ENCODE measurements at regions not wholly inside any gene's neighbourhood (a gene's known extent, or its start where the extent isn't known, plus 50 kb on each side); places are given as distances from the start of the nearest gene placed in this dataset.

- no peak for DNase-seq
- no peaks in the 10 kb centered on the region for H3K4me1 Mint-ChIP-seq
- H3K4me3 Mint-ChIP-seq = no peak overlapping the region
- H3K27ac Mint-ChIP-seq = no peak overlapping the region
- no peaks in the 10 kb centered on the region for H3K36me3 Mint-ChIP-seq
- peaks cover 0 to 27% (median 6%) of the 10 kb centered on the region in 6 donors for H3K9me3 Mint-ChIP-seq
- peaks cover 0 to 2% (median 0%) of the 10 kb centered on the region in 3 donors for H3K27me3 Mint-ChIP-seq (ENCODE audit: low read depth in 3 of 3)
Measured at GRCh38 chr12:84637926-84638325, 274.7 kb downstream of the SLC6A15 start.

GRCh38 chr12:84636801-84637290 is 275.8 kb downstream of the SLC6A15 start:
- DNase-seq = no peak
- no peaks in the 10 kb centered on the region for H3K4me1 Mint-ChIP-seq
- peaks cover 0 to 31% (median 5%) of the 10 kb centered on the region in 6 donors for H3K9me3 Mint-ChIP-seq
- H3K36me3 Mint-ChIP-seq = no peaks in the 10 kb centered on the region
- H3K27me3 Mint-ChIP-seq (ENCODE audit: low read depth in 3 of 3) = peaks cover 0 to 2% (median 0%) of the 10 kb centered on the region in 3 donors
- no peak overlapping the region for H3K4me3 Mint-ChIP-seq
- no peak overlapping the region for H3K27ac Mint-ChIP-seq

- no peak for DNase-seq
- H3K27ac Mint-ChIP-seq = no peak overlapping the region
- H3K27me3 Mint-ChIP-seq (ENCODE audit: low read depth in 3 of 3) = no peaks in the 10 kb centered on the region
- H3K9me3 Mint-ChIP-seq = peaks cover 0 to 44% (median 3%) of the 10 kb centered on the region in 6 donors
- H3K4me3 Mint-ChIP-seq = no peak overlapping the region
- H3K4me1 Mint-ChIP-seq = no peaks in the 10 kb centered on the region
- no peaks in the 10 kb centered on the region for H3K36me3 Mint-ChIP-seq
Measured at GRCh38 chr12:84634526-84634925, 278.1 kb downstream of the SLC6A15 start.

GRCh38 chr12:84632556-84632955 is 280.0 kb downstream of the SLC6A15 start:
- Mint-ChIP-seq H3K27me3 (ENCODE audit: low read depth in 3 of 3) (no peaks in the 10 kb centered on the region), H3K27ac (no peak overlapping the region), H3K4me1 (no peaks in the 10 kb centered on the region), H3K36me3 (no peaks in the 10 kb centered on the region), H3K9me3 (peaks cover 0 to 56% (median 6%) of the 10 kb centered on the region in 6 donors), H3K4me3 (no peak overlapping the region)
- no peak for DNase-seq

GRCh38 chr12:84631020-84631419 is 281.6 kb downstream of the SLC6A15 start:
- DNase-seq = no peak
- Mint-ChIP-seq H3K4me1 (no peaks in the 10 kb centered on the region), H3K4me3 (no peak overlapping the region), H3K27ac (no peak overlapping the region), H3K27me3 (ENCODE audit: low read depth in 3 of 3) (no peaks in the 10 kb centered on the region), H3K9me3 (peaks cover 0 to 57% (median 10%) of the 10 kb centered on the region in 6 donors), H3K36me3 (no peaks in the 10 kb centered on the region)

- no peak for DNase-seq
- H3K27me3 Mint-ChIP-seq (ENCODE audit: low read depth in 3 of 3) = peaks cover 0 to 3% (median 0%) of the 10 kb centered on the region in 3 donors
- peaks cover 0 to 38% (median 10%) of the 10 kb centered on the region in 6 donors for H3K9me3 Mint-ChIP-seq
- no peaks in the 10 kb centered on the region for H3K36me3 Mint-ChIP-seq
- H3K27ac Mint-ChIP-seq = no peak overlapping the region
- H3K4me3 Mint-ChIP-seq = no peak overlapping the region
- H3K4me1 Mint-ChIP-seq = no peaks in the 10 kb centered on the region
Measured at GRCh38 chr12:84627593-84627992, 285.0 kb downstream of the SLC6A15 start.

- Mint-ChIP-seq H3K9me3 (peaks cover 0 to 29% (median 7%) of the 10 kb centered on the region in 6 donors), H3K4me1 (no peaks in the 10 kb centered on the region), H3K27me3 (ENCODE audit: low read depth in 3 of 3) (peaks cover 0 to 3% (median 0%) of the 10 kb centered on the region in 3 donors), H3K27ac (no peak overlapping the region), H3K36me3 (no peaks in the 10 kb centered on the region), H3K4me3 (no peak overlapping the region)
- DNase-seq = no peak
Measured at GRCh38 chr12:84624601-84625000, 288.0 kb downstream of the SLC6A15 start.

GRCh38 chr12:84619053-84619571 is 293.5 kb downstream of the SLC6A15 start:
- Mint-ChIP-seq H3K27me3 (ENCODE audit: low read depth in 3 of 3) (no peaks in the 10 kb centered on the region), H3K27ac (no peak overlapping the region), H3K36me3 (no peaks in the 10 kb centered on the region), H3K9me3 (peaks cover 3 to 18% (median 7%) of the 10 kb centered on the region in 6 donors), H3K4me3 (no peak overlapping the region), H3K4me1 (no peaks in the 10 kb centered on the region)
- DNase-seq = no peak

GRCh38 chr12:84607170-84607819 is 305.3 kb downstream of the SLC6A15 start:
- H3K9me3 Mint-ChIP-seq = peaks cover 9 to 31% (median 16%) of the 10 kb centered on the region in 6 donors
- no peaks in the 10 kb centered on the region for H3K27me3 Mint-ChIP-seq (ENCODE audit: low read depth in 3 of 3)
- H3K4me3 Mint-ChIP-seq = no peak overlapping the region
- no peaks in the 10 kb centered on the region for H3K36me3 Mint-ChIP-seq
- no peak overlapping the region for H3K27ac Mint-ChIP-seq
- no peaks in the 10 kb centered on the region for H3K4me1 Mint-ChIP-seq
- no peak for DNase-seq

- H3K4me1 Mint-ChIP-seq = no peaks in the 10 kb centered on the region
- DNase-seq = no peak
- H3K27me3 Mint-ChIP-seq (ENCODE audit: low read depth in 3 of 3) = peaks cover 0 to 1% (median 0%) of the 10 kb centered on the region in 3 donors
- H3K36me3 Mint-ChIP-seq = no peaks in the 10 kb centered on the region
- H3K9me3 Mint-ChIP-seq = peaks cover 7 to 25% (median 12%) of the 10 kb centered on the region in 6 donors
- no peak overlapping the region for H3K4me3 Mint-ChIP-seq
- no peak overlapping the region for H3K27ac Mint-ChIP-seq
Measured at GRCh38 chr12:84605983-84606382, 306.6 kb downstream of the SLC6A15 start.

- Mint-ChIP-seq H3K27me3 (ENCODE audit: low read depth in 3 of 3) (peaks cover 0 to 1% (median 0%) of the 10 kb centered on the region in 3 donors), H3K9me3 (peaks cover 4 to 18% (median 12%) of the 10 kb centered on the region in 6 donors), H3K4me1 (no peaks in the 10 kb centered on the region)
Measured at GRCh38 chr12:84604551-84604950, 308.0 kb downstream of the SLC6A15 start.

GRCh38 chr12:84603484-84604248 is 308.9 kb downstream of the SLC6A15 start:
- peaks cover 0 to 1% (median 0%) of the 10 kb centered on the region in 3 donors for H3K27me3 Mint-ChIP-seq (ENCODE audit: low read depth in 3 of 3)
- no peaks in the 10 kb centered on the region for H3K36me3 Mint-ChIP-seq
- H3K4me3 Mint-ChIP-seq = no peak overlapping the region
- no peak overlapping the region for H3K27ac Mint-ChIP-seq
- no peak for DNase-seq
- peaks cover 2 to 20% (median 15%) of the 10 kb centered on the region in 6 donors for H3K9me3 Mint-ChIP-seq
- H3K4me1 Mint-ChIP-seq = no peaks in the 10 kb centered on the region

More at GRCh38 chr12:84604551-84604950, 308.0 kb downstream of the SLC6A15 start:
- Mint-ChIP-seq H3K4me3 (no peak overlapping the region), H3K27ac (no peak overlapping the region), H3K36me3 (no peaks in the 10 kb centered on the region)
- DNase-seq = no peak

- no peak overlapping the region for H3K27ac Mint-ChIP-seq
- H3K4me1 Mint-ChIP-seq = no peaks in the 10 kb centered on the region
- no peaks in the 10 kb centered on the region for H3K36me3 Mint-ChIP-seq
- H3K4me3 Mint-ChIP-seq = no peak overlapping the region
- no peak for DNase-seq
- H3K27me3 Mint-ChIP-seq (ENCODE audit: low read depth in 3 of 3) = peaks cover 0 to 1% (median 0%) of the 10 kb centered on the region in 3 donors
- peaks cover 3 to 27% (median 15%) of the 10 kb centered on the region in 6 donors for H3K9me3 Mint-ChIP-seq
Measured at GRCh38 chr12:84601483-84601882, 311.1 kb downstream of the SLC6A15 start.

- Mint-ChIP-seq H3K36me3 (no peaks in the 10 kb centered on the region), H3K9me3 (peaks cover 2 to 27% (median 12%) of the 10 kb centered on the region in 6 donors), H3K4me3 (no peak overlapping the region), H3K4me1 (no peaks in the 10 kb centered on the region), H3K27me3 (ENCODE audit: low read depth in 3 of 3) (peaks cover 0 to 1% (median 0%) of the 10 kb centered on the region in 3 donors), H3K27ac (no peak overlapping the region)
- no peak for DNase-seq
Measured at GRCh38 chr12:84599539-84599938, 313.1 kb downstream of the SLC6A15 start.
